B cell (primary cell): ENCODE measurements at regions not wholly inside any gene's neighbourhood (a gene's known extent, or its start where the extent isn't known, plus 50 kb on each side); places are given as distances from the start of the nearest gene placed in this dataset.

ENCODE experiments used
- ATAC-seq: fragments of 200-7000 bp; cut with Tn5 transposase; one replicate; pipeline ENCODE4 v1.10.0; 2021; ENCODE audit warnings: low read depth, mild to moderate bottlenecking, moderate number of reproducible peaks, moderate library complexity
- CTCF ChIA-PET: fragments of 350-600 bp; sonication (Branson Sonifier 250); formaldehyde crosslinking; loops from one replicate; lab custom pipeline; 2021; ENCODE audit warnings: antibody characterized with exemption, inconsistent platforms; lab: Charles Lee
- POLR2A ChIA-PET: fragments of 350-600 bp; sonication (Branson Sonifier 250); formaldehyde crosslinking; loops from one replicate; lab custom pipeline; 2021; ENCODE audit warnings: antibody characterized with exemption; lab: Charles Lee
- DNase-seq: peaks from one replicate; pipeline ENCODE4 v3.0.0; 2013
- H2AFZ ChIP-seq: 2 replicates; pipeline ENCODE4 v1.6.1; 2012; ENCODE audit warnings: mild to moderate bottlenecking, low read depth, low read length; ENCODE audit not compliant: insufficient read depth, poor library complexity, severe bottlenecking
- H3K27ac ChIP-seq, 2 donors: 1 replicate in 1 of 2; 2 replicates in 1 of 2; pipeline ENCODE4 v1.5.1; 2012 to 2013; ENCODE audit warnings: low read length in 2 of 2, mild to moderate bottlenecking in 2 of 2, moderate library complexity in 1 of 2
- H3K27me3 ChIP-seq, 4 experiments: fragments of 200-600 bp in 1 of 4; sonication (generic) in 1 of 4; replicated peaks in 1 of 4; 1 replicate in 2 of 4; 2 replicates in 2 of 4; pipeline versions ENCODE4 v1.6.1 to v1.7.0; 2013 to 2016; ENCODE audit warnings: low read length in 3 of 4, mild to moderate bottlenecking in 2 of 4, mixed read lengths in 1 of 4, moderate library complexity in 1 of 4; ENCODE audit not compliant: insufficient read depth in 4 of 4, control insufficient read depth in 3 of 4; ENCODE audit errors: control extremely low read depth in 1 of 4
- H3K36me3 ChIP-seq, 2 experiments: replicated peaks in 1 of 2; 1 replicate in 1 of 2; 2 replicates in 1 of 2; pipeline versions ENCODE4 v1.6.1 to v1.7.1; 2013; ENCODE audit warnings: low read length in 1 of 2; ENCODE audit not compliant: insufficient read depth in 2 of 2, control insufficient read depth in 1 of 2; ENCODE audit errors: control extremely low read depth in 1 of 2, extremely low read depth in 1 of 2
- H3K4me1 ChIP-seq, 2 donors: fragments of 200-600 bp in 1 of 2; sonication (generic) in 1 of 2; 1 replicate in 1 of 2; 2 replicates in 1 of 2; pipeline versions ENCODE4 v1.5.1 to v1.6.1; 2013 to 2017; ENCODE audit warnings: low read length in 2 of 2; ENCODE audit not compliant: control insufficient read depth in 2 of 2, insufficient read depth in 2 of 2
- H3K4me2 ChIP-seq: replicated peaks from 2 replicates; pipeline ENCODE3; 2012; ENCODE audit warnings: mild to moderate bottlenecking, low read depth, low read length; ENCODE audit not compliant: poor library complexity, severe bottlenecking
- H3K4me3 ChIP-seq, 5 experiments: fragments of 200-600 bp in 1 of 5; sonication (generic) in 1 of 5; 1 replicate in 3 of 5; 2 replicates in 2 of 5; pipeline versions ENCODE4 v1.5.1 to v1.7.0; 2011 to 2016; ENCODE audit warnings: low read length in 4 of 5, mild to moderate bottlenecking in 4 of 5, low read depth in 2 of 5, control low read depth in 1 of 5, moderate library complexity in 1 of 5; ENCODE audit not compliant: insufficient read depth in 1 of 5; ENCODE audit errors: control extremely low read depth in 1 of 5, extremely low read depth in 1 of 5
- H3K79me2 ChIP-seq: fragments of 200-600 bp; sonication (generic); one replicate; pipeline ENCODE4 v1.6.0; 2016; ENCODE audit warnings: low read length; ENCODE audit not compliant: control insufficient read depth, insufficient read depth
- H3K9ac ChIP-seq: fragments of 200-600 bp; sonication (generic); 2 replicates; pipeline ENCODE4 v1.6.1; 2017; ENCODE audit warnings: mild to moderate bottlenecking, low read length, moderate library complexity
- H3K9me3 ChIP-seq, 3 donors: one replicate each; pipeline versions ENCODE4 v1.6.1 to v1.7.1; 2013; ENCODE audit warnings: low read length in 2 of 3; ENCODE audit not compliant: control insufficient read depth in 2 of 3, insufficient read depth in 1 of 3; ENCODE audit errors: control extremely low read depth in 1 of 3
- H4K20me1 ChIP-seq: 2 replicates; pipeline ENCODE4 v1.6.0; 2012; ENCODE audit warnings: mild to moderate bottlenecking, low read length; ENCODE audit not compliant: insufficient read depth, control insufficient read depth, poor library complexity, severe bottlenecking
- H3K27ac Mint-ChIP-seq: one replicate; pipeline ENCODE4 v1.8.0; 2021; ENCODE audit warnings: mixed read lengths
- H3K27me3 Mint-ChIP-seq: one replicate; pipeline ENCODE4 v1.8.0; 2021; ENCODE audit warnings: mixed read lengths
- H3K4me1 Mint-ChIP-seq: one replicate; pipeline ENCODE4 v1.8.0; 2021; ENCODE audit warnings: mixed read lengths
- H3K4me3 Mint-ChIP-seq: one replicate; pipeline ENCODE4 v1.8.0; 2021; ENCODE audit warnings: mixed read lengths
- H3K9me3 Mint-ChIP-seq: one replicate; pipeline ENCODE4 v1.8.0; 2022; ENCODE audit warnings: mixed read lengths; ENCODE audit not compliant: insufficient read depth
- EZH2 ChIP-seq: IDR thresholded peaks from 2 replicates; pipeline ENCODE4 v1.6.1; 2012; ENCODE audit warnings: borderline replicate concordance, low read depth, mild to moderate bottlenecking, moderate library complexity, low read length; ENCODE audit not compliant: insufficient read depth, poor library complexity, severe bottlenecking
- WGBS: methylation state at CpG from one replicate; pipeline ENCODE4 v1.1.5; 2013; ENCODE audit warnings: missing lambda C conversion rate; ENCODE audit not compliant: insufficient coverage; 5-methylcytosine and 5-hydroxymethylcytosine counted together
- intact Hi-C: fragments of 100-400 bp; cut with micrococcal nuclease; formaldehyde crosslinking; loops from one replicate; pipeline ENCODE4 v1.10.0; 2022
- TF ChIP-seq, protein P1 (sequence below): fragments of 200-600 bp; IDR thresholded peaks from one replicate; pipeline ENCODE4 v1.8.0; 2022; ENCODE audit warnings: antibody characterized with exemption, mild to moderate bottlenecking

DNA sequence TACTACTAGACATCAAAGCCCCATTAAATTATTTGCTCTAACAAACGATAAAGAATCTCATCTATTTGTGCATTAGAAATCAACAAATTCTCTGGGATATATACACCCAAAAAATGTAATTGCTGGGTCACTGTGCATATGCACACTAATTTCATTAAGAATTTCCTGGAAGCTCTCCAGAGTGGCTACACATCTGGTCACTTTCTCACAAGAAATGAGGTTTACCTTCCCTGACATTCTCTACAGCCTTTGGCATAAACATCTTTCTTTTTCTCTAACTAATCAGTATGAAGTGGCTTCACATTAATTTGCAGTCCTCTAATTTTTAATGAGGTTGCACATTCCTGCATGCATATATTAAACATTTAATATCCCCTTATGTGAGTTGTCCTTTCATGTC, 150.8 kb upstream of the ANO5 start:
- Histone ChIP-seq H3K79me2 (no peaks in the 10 kb centered on the region), H3K9ac (no peak overlapping the region), H2AFZ (no peak overlapping the region), H3K27me3 (no peaks in the 10 kb centered on the region), H3K9me3 (no peaks in the 10 kb centered on the region), H4K20me1 (no peaks in the 10 kb centered on the region), H3K4me3 (no peak overlapping the region), H3K36me3 (no peaks in the 10 kb centered on the region), H3K4me1 (no peaks in the 10 kb centered on the region), H3K4me2 (no peak overlapping the region), H3K27ac (no peak overlapping the region)
- intact Hi-C loops: no loop called here
- POLR2A ChIA-PET: no interaction called here
- TF ChIP-seq, protein P1, sequence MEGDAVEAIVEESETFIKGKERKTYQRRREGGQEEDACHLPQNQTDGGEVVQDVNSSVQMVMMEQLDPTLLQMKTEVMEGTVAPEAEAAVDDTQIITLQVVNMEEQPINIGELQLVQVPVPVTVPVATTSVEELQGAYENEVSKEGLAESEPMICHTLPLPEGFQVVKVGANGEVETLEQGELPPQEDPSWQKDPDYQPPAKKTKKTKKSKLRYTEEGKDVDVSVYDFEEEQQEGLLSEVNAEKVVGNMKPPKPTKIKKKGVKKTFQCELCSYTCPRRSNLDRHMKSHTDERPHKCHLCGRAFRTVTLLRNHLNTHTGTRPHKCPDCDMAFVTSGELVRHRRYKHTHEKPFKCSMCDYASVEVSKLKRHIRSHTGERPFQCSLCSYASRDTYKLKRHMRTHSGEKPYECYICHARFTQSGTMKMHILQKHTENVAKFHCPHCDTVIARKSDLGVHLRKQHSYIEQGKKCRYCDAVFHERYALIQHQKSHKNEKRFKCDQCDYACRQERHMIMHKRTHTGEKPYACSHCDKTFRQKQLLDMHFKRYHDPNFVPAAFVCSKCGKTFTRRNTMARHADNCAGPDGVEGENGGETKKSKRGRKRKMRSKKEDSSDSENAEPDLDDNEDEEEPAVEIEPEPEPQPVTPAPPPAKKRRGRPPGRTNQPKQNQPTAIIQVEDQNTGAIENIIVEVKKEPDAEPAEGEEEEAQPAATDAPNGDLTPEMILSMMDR: no peak
- TF ChIP-seq EZH2: no peak
- no peak overlapping the region for H3K27ac Mint-ChIP-seq
- no peak for DNase-seq
- no peaks in the 10 kb centered on the region for H3K4me1 Mint-ChIP-seq
- no peaks in the 10 kb centered on the region for H3K27me3 Mint-ChIP-seq
- no peak overlapping the region for H3K4me3 Mint-ChIP-seq
- H3K9me3 Mint-ChIP-seq: no peaks in the 10 kb centered on the region
- CTCF ChIA-PET: no interaction called here
- ATAC-seq: no peak
- WGBS: no CpG with 5 or more reads among the region's 1 CpG

DNA sequence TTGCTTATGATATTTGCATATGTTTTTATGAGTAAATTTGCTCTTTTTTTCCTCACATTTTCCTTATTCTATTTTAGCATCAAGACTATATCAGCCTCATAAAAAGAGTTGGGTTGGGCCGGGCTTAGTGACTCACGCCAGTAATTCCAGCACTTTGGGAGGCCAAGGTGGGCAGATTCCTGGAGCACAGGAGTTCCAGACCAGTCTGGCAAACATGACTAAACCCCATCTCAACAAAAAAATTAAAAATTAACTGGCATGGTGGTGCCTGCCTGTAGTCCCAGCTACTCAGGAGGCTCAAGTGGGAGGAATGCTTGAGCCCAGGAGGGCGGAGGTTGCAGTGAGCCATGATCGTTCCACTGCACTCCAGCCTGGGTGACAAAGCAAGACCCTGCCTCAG, 148.8 kb upstream of the ANO5 start:
- POLR2A ChIA-PET: no interaction called here
- intact Hi-C loops: no loop called here
- Histone ChIP-seq H3K4me2 (no peak overlapping the region), H4K20me1 (no peaks in the 10 kb centered on the region), H3K27me3 (no peaks in the 10 kb centered on the region), H2AFZ (no peak overlapping the region), H3K36me3 (no peaks in the 10 kb centered on the region), H3K4me3 (no peak overlapping the region), H3K4me1 (no peaks in the 10 kb centered on the region), H3K27ac (no peak overlapping the region), H3K9me3 (no peaks in the 10 kb centered on the region), H3K9ac (no peak overlapping the region), H3K79me2 (no peaks in the 10 kb centered on the region)
- no peak for ATAC-seq
- Mint-ChIP-seq H3K27me3 (no peaks in the 10 kb centered on the region), H3K9me3 (peaks cover 5% of the 10 kb centered on the region), H3K27ac (no peak overlapping the region), H3K4me3 (no peak overlapping the region), H3K4me1 (no peaks in the 10 kb centered on the region)
- 93% methylated on average over 2 of the region's 4 CpGs for WGBS
- CTCF ChIA-PET: no interaction called here
- DNase-seq: no peak
- TF ChIP-seq, protein P1: no peak
- no peak for TF ChIP-seq EZH2
